ENCODE measurements at regions not wholly inside any gene's neighbourhood (a gene's known extent, or its start where the extent isn't known, plus 50 kb on each side); places are given as distances from the start of the nearest gene placed in this dataset.

GRCh38 chr2:216781709-216782108 is 78.2 kb downstream of the TNP1 start:
- TF ChIP-seq CTCF (IDR thresholded peaks at IDR 0.05) (no peak), CHD2 (IDR thresholded peaks at IDR 0.05; ENCODE audit: low read length, partially characterized antibody) (no peak), ESRRA (IDR thresholded peaks at IDR 0.05; ENCODE audit: borderline replicate concordance, low read length) (no peak), RCOR1 (IDR thresholded peaks at IDR 0.05; ENCODE audit: low read depth, low read length) (no peak), HDAC2 (IDR thresholded peaks at IDR 0.05) (no peak), GATA3 (IDR thresholded peaks at IDR 0.05; ENCODE audit: borderline replicate concordance) (no peak), MYC (IDR thresholded peaks at IDR 0.05; ENCODE audit: borderline replicate concordance, low read length) (no peak)
